ENCODE measurements at regions not wholly inside any gene's neighbourhood (a gene's known extent, or its start where the extent isn't known, plus 50 kb on each side); places are given as distances from the start of the nearest gene placed in this dataset.

GRCh38 chr13:31955101-31955500 is 76.5 kb upstream of the FRY start:
- Histone ChIP-seq H3K4me1 (no peaks in the 10 kb centered on the region), H2AFZ (replicated peaks) (no peak overlapping the region), H3F3A (ENCODE audit: low read depth) (no peaks in the 10 kb centered on the region), H3K36me3 (no peaks in the 10 kb centered on the region), H3K27me3 (no peaks in the 10 kb centered on the region), H3K9me3 (ENCODE audit: low read depth) (no peaks in the 10 kb centered on the region), H3K79me2 (ENCODE audit: low read depth) (no peaks in the 10 kb centered on the region), H3K27ac (no peak overlapping the region), H3K9ac (no peak overlapping the region), H4K20me1 (ENCODE audit: low read depth) (no peaks in the 10 kb centered on the region), H3K4me3 (no peak overlapping the region), H3K4me2 (no peak overlapping the region)
- TF ChIP-seq CTCF (IDR thresholded peaks at IDR 0.05) (no peak), EZH2phosphoT487 (IDR thresholded peaks at IDR 0.05) (no peak), EZH2 (IDR thresholded peaks at IDR 0.05) (no peak)
- Mint-ChIP-seq H3K4me3 (no peak overlapping the region), H3K4me1 (no peaks in the 10 kb centered on the region), H3K9me3 (peaks cover 5% of the 10 kb centered on the region), H3K27ac (no peak overlapping the region), H3K36me3 (no peaks in the 10 kb centered on the region), H3K27me3 (ENCODE audit: insufficient read depth, low read depth) (no peaks in the 10 kb centered on the region)
- no peak for DNase-seq (ENCODE audit: low spot score)

DNA sequence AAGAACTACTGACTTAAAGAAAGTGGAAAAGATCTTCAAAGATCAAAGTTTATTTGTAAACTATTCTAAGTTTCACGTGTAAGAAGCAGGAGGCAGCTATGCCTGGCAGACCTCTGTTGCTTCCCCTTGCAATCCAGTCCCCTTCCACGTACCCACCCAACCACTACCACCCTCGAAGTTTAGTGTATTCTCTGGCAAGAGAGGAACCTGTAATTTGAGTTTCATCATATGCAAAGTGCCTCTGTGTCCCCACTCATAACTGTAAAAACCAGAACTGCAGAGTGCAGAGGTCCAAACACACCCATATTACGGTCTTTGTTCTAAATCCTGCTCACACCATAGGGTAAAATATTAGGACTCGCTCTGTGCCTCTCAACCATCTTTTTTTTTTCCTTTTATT is 75.8 kb upstream of the FRY start:
- Mint-ChIP-seq H3K27ac (no peak overlapping the region), H3K4me3 (no peak overlapping the region), H3K9me3 (peaks cover 5% of the 10 kb centered on the region), H3K4me1 (no peaks in the 10 kb centered on the region), H3K36me3 (no peaks in the 10 kb centered on the region), H3K27me3 (ENCODE audit: insufficient read depth, low read depth) (no peaks in the 10 kb centered on the region)
- TF ChIP-seq CTCF (IDR thresholded peaks at IDR 0.05) (no peak), EZH2 (IDR thresholded peaks at IDR 0.05) (no peak), EZH2phosphoT487 (IDR thresholded peaks at IDR 0.05) (no peak)
- Histone ChIP-seq H3K79me2 (ENCODE audit: low read depth) (no peaks in the 10 kb centered on the region), H2AFZ (replicated peaks) (no peak overlapping the region), H3K36me3 (no peaks in the 10 kb centered on the region), H3K4me2 (no peak overlapping the region), H3F3A (ENCODE audit: low read depth) (no peaks in the 10 kb centered on the region), H3K4me3 (no peak overlapping the region), H3K4me1 (no peaks in the 10 kb centered on the region), H3K27ac (no peak overlapping the region), H3K27me3 (no peaks in the 10 kb centered on the region), H4K20me1 (ENCODE audit: low read depth) (no peaks in the 10 kb centered on the region), H3K9ac (no peak overlapping the region), H3K9me3 (ENCODE audit: low read depth) (no peaks in the 10 kb centered on the region)
- DNase-seq (ENCODE audit: low spot score), result no peak

DNA sequence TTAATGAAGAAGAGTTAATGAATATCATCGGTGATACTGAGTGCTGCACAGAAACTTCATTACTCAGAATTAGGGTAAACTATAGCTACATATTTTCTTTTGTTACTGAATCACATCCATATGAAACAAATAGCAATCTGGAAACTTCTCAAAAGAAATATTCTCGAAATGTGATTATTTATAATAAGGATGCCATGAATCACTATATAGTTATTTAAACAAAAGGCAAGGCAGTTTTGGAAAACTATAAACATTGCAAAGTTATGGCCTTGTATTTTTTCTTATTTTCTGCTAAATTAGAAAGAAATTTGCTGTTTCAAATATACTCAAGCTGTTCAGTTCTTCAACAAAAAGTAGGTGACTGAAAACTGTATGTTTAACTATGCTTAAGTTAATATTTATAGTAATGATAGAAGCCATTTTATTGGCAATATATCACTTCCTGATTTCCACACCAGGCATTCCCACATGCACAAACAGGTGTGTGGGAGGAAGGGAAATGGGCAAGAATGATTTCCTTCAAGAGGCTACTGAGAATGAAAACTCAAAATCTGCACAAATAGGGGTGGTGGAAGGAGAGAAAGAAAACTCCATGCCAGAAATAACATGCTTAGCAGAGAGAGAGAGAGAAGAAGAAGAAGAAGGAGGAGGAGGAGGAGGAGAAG is 74.5 kb upstream of the FRY start:
- Mint-ChIP-seq H3K27me3 (ENCODE audit: insufficient read depth, low read depth) (no peaks in the 10 kb centered on the region), H3K27ac (no peak overlapping the region), H3K4me1 (no peaks in the 10 kb centered on the region), H3K36me3 (no peaks in the 10 kb centered on the region), H3K4me3 (no peak overlapping the region), H3K9me3 (peaks cover 5% of the 10 kb centered on the region)
- no peaks in the 10 kb centered on the region for H3K4me1 ChIP-seq
- no peaks in the 10 kb centered on the region for H3K9me3 ChIP-seq (ENCODE audit: low read depth)
- TF ChIP-seq EZH2 (IDR thresholded peaks at IDR 0.05), result no peak
- no peak for TF ChIP-seq EZH2phosphoT487 (IDR thresholded peaks at IDR 0.05)
- no peak for TF ChIP-seq CTCF (IDR thresholded peaks at IDR 0.05)
- no peak overlapping the region for H3K4me3 ChIP-seq
- H3F3A ChIP-seq (ENCODE audit: low read depth), result no peaks in the 10 kb centered on the region
- no peak overlapping the region for H3K9ac ChIP-seq
- H3K27ac ChIP-seq, result no peak overlapping the region
- DNase-seq (ENCODE audit: low spot score), result no peak
- no peak overlapping the region for H3K4me2 ChIP-seq
- no peaks in the 10 kb centered on the region for H3K79me2 ChIP-seq (ENCODE audit: low read depth)
- H4K20me1 ChIP-seq (ENCODE audit: low read depth), result no peaks in the 10 kb centered on the region
- no peaks in the 10 kb centered on the region for H3K27me3 ChIP-seq
- no peaks in the 10 kb centered on the region for H3K36me3 ChIP-seq
- H2AFZ ChIP-seq (replicated peaks), result no peak overlapping the region
